ENCODE measurements at regions not wholly inside any gene's neighbourhood (a gene's known extent, or its start where the extent isn't known, plus 50 kb on each side); places are given as distances from the start of the nearest gene placed in this dataset.

- ChIA-PET POLR2A (no interaction called here), CTCF (interaction anchor here (0.9 to 2.0 kb wide), 3 partner anchors 88 to 234 kb away, joined by 3 to 6 read pairs (median 3); no protein-coding TSS in a partner anchor)
- whole genome bisulfite sequencing (ENCODE audit: low lambda C conversion rate), result 59% methylated on average over 18 of the region's 18 CpGs
Measured at GRCh38 chr10:71085689-71086438, 126.5 kb upstream of the UNC5B start.

More at GRCh38 chr10:71085689-71086438, 126.5 kb upstream of the UNC5B start:
- H3K9me2 ChIP-seq, result no peaks in the 10 kb centered on the region
- H3K4me1 ChIP-seq (ENCODE audit: control insufficient read depth in 1 of 2, insufficient read depth in 2 of 2, low read depth in 1 of 2, low read length in 1 of 2), result peaks cover 0 to 6% of the 10 kb centered on the region in 2 experiments; a peak in 1 of 4 replicates
- H3K4me3 ChIP-seq (ENCODE audit: low read depth in 2 of 2, low read length in 1 of 2), result no peak overlapping the region
- H3K79me2 ChIP-seq (ENCODE audit: insufficient read depth), result no peaks in the 10 kb centered on the region
- H3K9ac ChIP-seq, result no peak overlapping the region
- no peaks in the 10 kb centered on the region for H3K36me3 ChIP-seq (replicated peaks in 1 of 2; ENCODE audit: control insufficient read depth in 1 of 2, insufficient read depth in 2 of 2, low read length in 1 of 2)
- no peak overlapping the region for H3K27ac ChIP-seq (ENCODE audit: low read depth in 2 of 2, low read length in 1 of 2)
- H3F3A ChIP-seq (replicated peaks; ENCODE audit: insufficient read depth), result no peaks in the 10 kb centered on the region
- no peaks in the 10 kb centered on the region for H3K9me3 ChIP-seq
- peaks cover 10% of the 10 kb centered on the region; the same call in 1 of the 2 replicates for H3K27me3 ChIP-seq (ENCODE audit: insufficient read depth)
- DNase-seq, result no peak
- H3K4me2 ChIP-seq, result no peak overlapping the region
- no peak overlapping the region for H2AFZ ChIP-seq (ENCODE audit: low read depth)
- TF ChIP-seq MXI1 (IDR thresholded peaks at IDR 0.05; ENCODE audit: low read depth, low read length), result no peak
- TF ChIP-seq CTCF (IDR thresholded peaks at IDR 0.05), result no peak
- no peak for TF ChIP-seq PBX3 (IDR thresholded peaks at IDR 0.05)
- TF ChIP-seq YY1 (IDR thresholded peaks at IDR 0.05; ENCODE audit: low read depth), result no peak
- no peak for TF ChIP-seq SIN3A (IDR thresholded peaks at IDR 0.05; ENCODE audit: borderline replicate concordance, low read depth, low read length)
- TF ChIP-seq USF2 (IDR thresholded peaks at IDR 0.05; ENCODE audit: borderline replicate concordance, low read depth, low read length), result no peak
- TF ChIP-seq USF1 (IDR thresholded peaks at IDR 0.05; ENCODE audit: borderline replicate concordance, low read depth), result no peak
- TF ChIP-seq SMC3 (IDR thresholded peaks at IDR 0.05; ENCODE audit: low read depth, low read length), result no peak
- no peak for TF ChIP-seq MEF2A (IDR thresholded peaks at IDR 0.05; ENCODE audit: borderline replicate concordance, low read depth)
- no peak for TF ChIP-seq MAX (IDR thresholded peaks at IDR 0.05; ENCODE audit: low read depth)
- H4K20me1 ChIP-seq (ENCODE audit: insufficient read depth), result no peaks in the 10 kb centered on the region
